Middle frontal gyrus (tissue), 1 donor: ENCODE measurements at regions not wholly inside any gene's neighbourhood (a gene's known extent, or its start where the extent isn't known, plus 50 kb on each side); places are given as distances from the start of the nearest gene placed in this dataset.

ENCODE experiments used
- DNase-seq: peaks from one replicate; pipeline ENCODE4 v3.0.0-alpha.2; 2015; ENCODE audit warnings: low spot score; ENCODE audit errors: extremely low spot score

- no peak for DNase-seq
These were observed 142.2 kb upstream of the HABP2 start for GRCh38 chr10:113410618-113411017.

- DNase-seq = no peak
These were observed 141.4 kb upstream of the HABP2 start for GRCh38 chr10:113411456-113411855.

GRCh38 chr10:113412161-113412560, 140.7 kb upstream of the HABP2 start:
- DNase-seq = no peak

- no peak for DNase-seq
These were observed 138.3 kb upstream of the HABP2 start for GRCh38 chr10:113414543-113414942.

- DNase-seq = no peak
These were observed 137.6 kb upstream of the HABP2 start for GRCh38 chr10:113415246-113415645.

DNA sequence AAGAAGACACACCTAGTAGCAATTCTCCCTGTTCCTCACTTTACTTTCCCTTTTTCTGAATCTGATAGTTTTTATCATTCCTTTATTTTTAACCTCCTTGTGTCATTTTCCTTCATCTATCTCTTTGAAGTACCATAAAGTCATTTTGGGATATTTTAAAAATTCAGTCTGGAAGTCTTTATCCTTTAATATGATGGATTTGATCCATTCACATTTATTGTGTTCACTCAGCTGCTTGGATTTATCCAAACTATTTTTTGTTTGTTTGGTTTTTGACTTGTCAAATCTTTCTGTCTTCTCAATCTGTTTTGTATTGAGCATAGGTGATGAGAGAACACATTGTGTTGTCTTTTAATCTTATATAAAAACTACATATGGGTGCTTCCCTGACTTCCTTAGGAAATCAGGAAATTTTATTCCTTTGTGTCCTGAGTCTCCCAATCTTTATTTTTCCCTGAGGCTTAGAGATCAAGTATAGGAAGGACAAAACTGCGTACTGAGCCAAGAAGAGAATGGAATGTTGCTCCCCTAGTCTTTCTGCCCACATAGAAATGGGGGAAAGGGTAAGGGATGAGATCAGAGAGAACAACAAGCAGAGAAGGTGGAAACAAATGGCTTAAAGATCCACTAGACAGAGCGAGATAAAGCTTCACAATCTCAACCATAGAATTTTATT, 132.7 kb upstream of the HABP2 start:
- no peak for DNase-seq

DNA sequence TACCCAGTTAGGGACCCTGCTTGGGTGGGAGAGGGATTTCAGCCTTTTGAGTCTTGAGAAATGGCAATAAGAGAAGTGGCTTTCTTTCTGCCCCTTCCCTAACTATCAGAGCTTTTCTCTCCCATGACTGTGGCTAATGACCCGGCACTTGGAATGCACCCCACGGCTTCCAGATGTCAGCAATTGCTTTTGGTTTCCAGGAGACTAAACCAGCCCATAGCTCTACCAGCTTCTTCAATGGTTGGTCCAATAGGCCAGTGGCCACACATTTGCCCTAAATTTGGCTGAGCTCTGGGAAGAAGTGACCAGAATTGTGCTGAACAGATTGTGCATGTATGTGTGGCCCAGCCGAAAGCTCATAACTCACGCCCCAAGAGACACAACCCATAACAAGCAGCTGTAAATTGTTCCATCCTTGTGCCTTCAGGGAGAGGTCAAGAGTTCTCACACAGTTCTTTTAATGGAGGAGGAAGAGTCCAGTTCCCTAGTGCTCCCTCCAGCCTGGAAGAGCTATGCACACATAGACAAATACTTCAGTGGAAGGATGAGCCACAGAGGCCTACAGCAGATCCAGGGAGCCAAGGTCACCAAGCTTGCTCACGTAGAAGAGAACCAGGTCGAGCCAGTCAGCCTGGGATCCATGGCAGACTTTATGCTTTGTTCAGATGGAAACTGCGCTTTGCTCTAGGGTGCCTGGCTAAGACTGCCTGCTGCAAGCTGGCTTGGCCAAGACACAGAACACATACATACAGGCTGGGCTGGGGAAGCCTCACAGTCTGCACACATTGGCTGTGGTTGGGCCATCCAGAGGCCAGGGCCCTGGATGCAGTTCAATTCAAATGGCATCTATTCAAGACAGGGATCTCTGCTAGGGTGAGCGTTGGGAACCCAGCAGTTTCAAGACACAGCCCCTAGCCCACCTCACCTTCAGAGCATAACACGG, 131.8 kb upstream of the HABP2 start:
- DNase-seq = no peak

DNA sequence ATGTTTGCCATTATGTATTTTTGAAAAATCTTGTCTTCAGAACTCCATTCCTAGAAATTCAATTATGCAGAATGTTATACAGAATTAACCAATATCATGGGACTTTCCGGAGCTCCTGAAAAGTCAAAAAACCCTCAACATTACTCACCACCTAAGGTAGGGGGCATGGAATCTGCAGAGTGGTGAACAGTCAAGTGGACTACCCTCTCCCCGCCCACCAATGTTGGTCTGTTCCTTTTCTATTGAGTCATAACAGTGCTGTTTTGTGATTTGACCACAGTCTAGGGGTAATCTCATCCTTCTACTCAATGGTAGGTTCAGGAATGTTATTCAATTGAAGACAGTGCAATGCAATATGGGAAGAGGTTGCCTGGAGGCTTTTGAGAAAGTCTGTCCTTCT, 130.5 kb upstream of the HABP2 start:
- DNase-seq = no peak

DNA sequence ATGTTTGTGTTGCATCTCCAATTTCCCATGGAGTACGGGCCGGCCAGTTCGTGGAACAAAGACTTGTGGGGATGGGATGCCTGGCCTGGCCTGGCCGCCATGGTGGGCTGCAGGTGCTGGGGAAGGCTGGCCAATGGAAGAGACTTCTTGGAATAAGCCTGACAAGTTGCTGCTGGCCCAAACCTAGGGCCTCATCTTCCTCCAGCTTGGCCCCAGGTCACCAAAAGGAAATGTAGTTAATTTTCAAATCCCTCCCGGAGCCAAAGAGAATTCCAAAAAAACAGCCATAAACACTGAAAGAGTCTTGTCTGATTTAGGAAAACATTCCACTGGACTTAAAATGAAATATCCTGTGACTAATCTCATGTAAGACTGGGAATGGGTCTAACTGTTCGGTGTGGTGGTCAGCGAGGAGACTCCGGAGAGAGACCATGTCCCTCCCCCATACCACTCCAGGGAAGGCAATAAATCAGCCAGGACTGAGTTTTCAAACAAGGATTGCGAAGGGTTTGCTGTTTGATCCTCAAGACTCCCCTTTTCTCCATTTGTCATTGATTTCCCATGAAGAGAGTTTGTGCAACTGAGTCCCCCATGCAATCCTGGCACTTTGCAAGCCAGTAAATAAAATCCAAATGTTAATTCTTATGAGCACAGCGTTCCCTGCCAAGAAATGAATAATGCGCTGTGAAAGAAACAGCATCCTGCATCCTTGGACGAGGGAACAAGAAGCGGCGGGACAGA, 128.7 kb upstream of the HABP2 start:
- DNase-seq = no peak

DNA sequence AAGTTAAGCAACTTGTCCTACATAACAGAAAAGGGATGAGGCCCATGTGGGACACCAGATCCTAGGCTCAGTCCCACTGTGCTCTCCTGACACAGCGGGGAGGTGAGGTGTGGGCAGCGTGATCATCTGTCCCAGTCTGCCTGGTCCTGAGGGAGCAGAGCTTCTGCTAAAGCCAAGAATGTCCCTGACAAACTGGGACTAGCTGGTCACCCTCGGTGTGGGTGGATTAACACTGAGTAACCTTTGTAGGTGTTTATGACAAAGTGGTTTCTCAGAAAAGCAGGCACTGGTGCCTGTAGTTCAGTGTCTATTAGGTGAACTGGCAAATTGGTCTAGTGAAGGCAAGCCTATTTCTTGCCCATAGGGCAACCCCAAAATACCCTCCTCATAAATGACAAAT, 127.8 kb upstream of the HABP2 start:
- DNase-seq = no peak

DNA sequence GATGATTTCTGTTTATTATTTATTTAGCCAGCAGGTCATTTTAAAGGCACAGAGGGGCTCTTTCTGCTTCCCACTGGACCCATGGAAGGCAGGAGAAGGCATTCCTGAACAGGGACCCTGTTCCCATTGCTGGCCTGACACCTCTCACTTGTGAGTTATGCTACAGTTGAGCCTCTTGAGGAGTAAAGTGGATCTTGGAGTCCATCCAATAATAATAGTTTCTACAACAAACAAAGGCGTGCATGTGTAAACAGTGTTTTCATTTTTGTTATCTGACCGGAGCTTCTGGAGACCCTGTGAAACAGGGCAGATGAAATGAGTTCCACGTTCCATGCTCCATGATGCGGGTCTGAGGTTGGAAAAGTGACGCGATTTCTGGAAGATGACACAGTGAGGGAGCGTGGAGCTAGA, 127.3 kb upstream of the HABP2 start:
- DNase-seq = no peak

DNA sequence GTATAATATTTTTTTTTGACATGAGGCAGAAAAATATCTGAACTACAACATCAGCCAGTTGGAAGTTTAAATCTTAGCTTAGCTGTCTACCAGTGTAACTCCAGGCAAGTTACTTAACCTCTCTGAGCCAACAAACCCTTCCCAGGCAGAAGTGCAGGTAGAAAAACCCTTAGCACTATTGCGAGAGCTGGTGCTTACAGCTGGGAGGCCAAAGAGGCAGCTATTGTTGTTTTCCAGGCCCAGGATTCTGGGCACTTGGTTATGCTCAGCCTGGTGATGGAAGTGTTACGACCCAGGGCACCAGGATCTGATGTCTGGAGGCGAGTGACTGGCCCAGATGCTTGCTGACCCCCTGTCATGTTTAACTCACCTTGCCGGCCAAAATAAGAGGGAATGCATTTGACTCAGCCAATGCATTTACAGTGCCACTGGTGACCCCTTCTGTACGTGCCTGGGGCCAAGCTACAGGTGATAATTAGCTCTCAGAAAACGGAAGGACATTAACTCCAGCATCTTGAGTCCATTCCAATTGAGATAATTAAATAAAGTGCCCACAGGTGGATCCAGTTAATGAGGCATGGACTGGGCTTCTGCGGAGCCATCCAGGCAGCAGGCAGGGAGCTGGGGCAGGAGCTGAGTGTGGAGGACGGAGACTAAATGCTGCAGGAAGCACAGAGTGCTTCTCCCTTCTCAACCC, 126.5 kb upstream of the HABP2 start:
- DNase-seq = no peak

GRCh38 chr10:113427236-113427735, 125.6 kb upstream of the HABP2 start:
- no peak for DNase-seq

GRCh38 chr10:113427811-113428558, 124.9 kb upstream of the HABP2 start:
- no peak for DNase-seq

- no peak for DNase-seq
These were observed 122.0 kb upstream of the HABP2 start for GRCh38 chr10:113430634-113431397.

DNA sequence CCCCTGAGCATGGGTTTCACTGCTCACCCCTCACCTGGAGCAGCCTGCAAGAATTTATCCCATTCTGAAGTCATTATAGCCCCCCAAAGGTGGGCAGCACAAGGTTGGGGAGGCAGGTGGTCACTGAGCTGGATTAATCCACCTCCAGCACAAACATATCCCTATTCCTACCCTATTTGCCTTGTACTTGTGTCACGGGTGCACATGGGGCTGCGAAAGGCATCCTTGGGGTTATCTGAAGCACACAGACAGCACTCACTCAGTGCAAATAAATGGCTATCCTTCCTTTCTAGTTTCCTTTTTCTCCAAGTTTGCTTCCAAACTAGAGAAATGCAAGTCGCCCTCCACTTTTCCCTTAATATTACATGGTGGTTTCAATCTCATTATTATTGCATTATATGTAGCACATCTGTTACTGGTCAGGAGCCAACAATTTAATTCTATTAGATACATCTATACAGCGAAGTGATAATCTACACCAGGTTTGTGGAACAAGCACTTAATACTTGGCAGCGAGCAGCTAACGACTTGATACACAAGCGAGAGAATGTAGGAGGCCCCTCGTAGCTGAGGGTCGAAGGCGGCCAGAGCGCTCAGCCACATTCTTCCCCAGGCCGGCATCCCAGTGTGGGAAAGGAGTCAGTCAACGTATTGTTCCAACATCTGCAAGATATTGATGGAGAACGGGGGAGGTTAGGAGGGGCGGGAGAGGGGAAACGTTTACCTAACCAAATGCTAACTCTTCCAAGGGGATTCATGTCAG, 121.3 kb upstream of the HABP2 start:
- no peak for DNase-seq

DNA sequence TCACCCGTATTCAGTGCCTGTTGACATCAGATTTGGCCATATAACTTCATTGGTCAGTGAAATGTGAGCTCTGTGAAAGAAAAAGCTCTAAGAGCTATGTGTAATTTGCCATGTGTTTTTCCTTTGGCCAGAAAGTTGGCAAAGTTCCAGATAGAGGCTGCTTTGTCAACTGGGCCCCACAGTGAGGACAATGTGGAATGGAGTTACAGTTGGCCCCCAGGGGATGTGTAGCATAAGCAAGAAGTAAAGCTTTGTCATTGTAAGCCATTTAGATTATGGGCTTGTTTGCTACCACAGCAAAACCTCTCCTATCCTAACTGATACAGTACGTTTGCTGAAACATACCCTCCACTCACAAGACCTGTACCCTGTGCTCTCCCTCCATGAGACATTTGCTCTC, 119.1 kb upstream of the HABP2 start:
- no peak for DNase-seq

- no peak for DNase-seq
These were observed 118.5 kb upstream of the HABP2 start for GRCh38 chr10:113434315-113434714.

GRCh38 chr10:113434950-113435349, 117.9 kb upstream of the HABP2 start:
- no peak for DNase-seq
